Ishikawa (cell line): ENCODE measurements at regions not wholly inside any gene's neighbourhood (a gene's known extent, or its start where the extent isn't known, plus 50 kb on each side); places are given as distances from the start of the nearest gene placed in this dataset.

Experiments
- CREB1 ChIP-seq: IDR thresholded peaks from 2 replicates; pipeline ENCODE4 v1.6.1; 2012; ENCODE audit warnings: low read depth
- EGR1 ChIP-seq: IDR thresholded peaks from 2 replicates; pipeline ENCODE4 v1.6.1; 2012
- EP300 ChIP-seq: IDR thresholded peaks from 2 replicates; pipeline ENCODE4 v1.6.1; 2012; ENCODE audit warnings: borderline replicate concordance
- FOXM1 ChIP-seq: IDR thresholded peaks from 2 replicates; pipeline ENCODE4 v1.6.1; 2012; ENCODE audit warnings: low read depth, borderline replicate concordance
- MAX ChIP-seq: IDR thresholded peaks from 2 replicates; pipeline ENCODE4 v1.6.1; 2012
- NFIC ChIP-seq: IDR thresholded peaks from 2 replicates; pipeline ENCODE4 v1.6.1; 2012
- RAD21 ChIP-seq: IDR thresholded peaks from 2 replicates; pipeline ENCODE4 v1.6.1; 2012; ENCODE audit warnings: low read depth
- REST ChIP-seq: IDR thresholded peaks from 2 replicates; pipeline ENCODE4 v1.6.1; 2012; ENCODE audit warnings: low read depth, mild to moderate bottlenecking
- TAF1 ChIP-seq: IDR thresholded peaks from 2 replicates; pipeline ENCODE4 v1.6.1; 2012; ENCODE audit warnings: low read depth, mild to moderate bottlenecking
- TCF12 ChIP-seq: IDR thresholded peaks from 2 replicates; pipeline ENCODE4 v1.6.1; 2012; ENCODE audit warnings: low read depth
- USF1 ChIP-seq: IDR thresholded peaks from 2 replicates; pipeline ENCODE4 v1.6.1; 2012
- YY1 ChIP-seq: IDR thresholded peaks from 2 replicates; pipeline ENCODE4 v1.6.1; 2012; ENCODE audit warnings: low read depth
- ZBTB7A ChIP-seq: IDR thresholded peaks from 2 replicates; pipeline ENCODE4 v1.6.1; 2012; ENCODE audit warnings: low read depth

- TF ChIP-seq RAD21 (no peak), NFIC (no peak), REST (no peak), CREB1 (no peak), USF1 (no peak), EP300 (no peak), MAX (no peak), FOXM1 (no peak), TAF1 (no peak), YY1 (no peak), TCF12 (no peak), EGR1 (no peak), ZBTB7A (no peak)
These were observed 163.3 kb upstream of the LHX5 start for GRCh38 chr12:113634982-113635381.
